Heart right ventricle (tissue), 16 donors: ENCODE measurements at regions not wholly inside any gene's neighbourhood (a gene's known extent, or its start where the extent isn't known, plus 50 kb on each side); places are given as distances from the start of the nearest gene placed in this dataset.

Experiments
- ATAC-seq, 8 donors: fragments of 200-7000 bp; cut with Tn5 transposase; one replicate each; pipeline ENCODE4 v1.9.1; 2020; ENCODE audit warnings: mild to moderate bottlenecking in 8 of 8, moderate library complexity in 8 of 8, moderate number of reproducible peaks in 1 of 8
- DNase-seq, 2 donors: peaks; one replicate each; pipeline ENCODE4 v3.0.0-alpha.2; 2020
- H3K27ac ChIP-seq, 10 donors: fragments of 200-600 bp; sonication (generic) in 2 of 10; one replicate each; pipeline versions ENCODE4 v1.5.0 to v1.8.0; 2020 to 2022; ENCODE audit warnings: mild to moderate bottlenecking in 3 of 10
- H3K27me3 ChIP-seq, 7 donors: fragments of 200-600 bp; one replicate each; pipeline ENCODE4 v1.8.0; 2021 to 2022; ENCODE audit warnings: mild to moderate bottlenecking in 2 of 7
- H3K36me3 ChIP-seq, 9 donors: fragments of 200-600 bp; sonication (generic) in 1 of 9; one replicate each; pipeline versions ENCODE4 v1.5.0 to v1.8.0; 2020 to 2022; ENCODE audit warnings: mild to moderate bottlenecking in 2 of 9
- H3K4me1 ChIP-seq, 9 donors: fragments of 200-600 bp; sonication (generic) in 1 of 9; one replicate each; pipeline versions ENCODE4 v1.5.0 to v1.8.0; 2020 to 2022; ENCODE audit warnings: mild to moderate bottlenecking in 4 of 9
- H3K4me3 ChIP-seq, 10 donors: fragments of 200-600 bp; sonication (generic) in 2 of 10; one replicate each; pipeline versions ENCODE4 v1.5.0 to v1.8.0; 2020 to 2022; ENCODE audit warnings: mild to moderate bottlenecking in 7 of 10, moderate library complexity in 2 of 10
- H3K9me3 ChIP-seq, 11 donors: fragments of 200-600 bp in 10 of 11; sonication (generic) in 2 of 11; one replicate each; pipeline versions ENCODE4 v1.5.0 to v1.8.0; 2013 to 2022; ENCODE audit warnings: mild to moderate bottlenecking in 2 of 11, control low read depth in 1 of 11, moderate library complexity in 1 of 11
- CTCF ChIP-seq, 9 donors: fragments of 200-600 bp; sonication (generic) in 2 of 9; IDR thresholded peaks; one replicate each; pipeline versions ENCODE4 v1.5.0 to v1.8.0; 2021 to 2022; ENCODE audit warnings: antibody characterized with exemption in 9 of 9, mild to moderate bottlenecking in 5 of 9, moderate library complexity in 1 of 9
- WGBS, 2 donors: extraction: QIAGEN DNeasy Blood & Tissue Kit; methylation state at CpG; one replicate each; pipeline ENCODE4 v1.1.7; 2013; ENCODE audit warnings: inconsistent platforms in 1 of 2; 5-methylcytosine and 5-hydroxymethylcytosine counted together
- intact Hi-C, 10 donors: fragments of 100-400 bp; cut with DNase I; formaldehyde crosslinking; loops; one replicate each; pipeline versions ENCODE4 v1.11.1 to v1.14.2; 2022
- donor health status: Arrhythmogenic right ventricular cardiomyopathy.
- donor health status: ischemic (EF 13 %, LVEDD 7.1; RV severe dilation, severe dysfunction).
- donor health status: healthy with polysubstance abuse.
- donor health status: DM: no; HTN: yes; CAD: no.
- donor health status: DM: no; HTN: no; CAD: no.
- donor health status: ischemic (EF 25% LVEDD 6.9; RV normal size, moderate dysfunction).
- donor health status: ischemic (EF 25% LVEDD 5.7; RV mildly dilated, moderate dysfunction).
- donor health status: healthy.
- donor health status: DM: yes; HTN: yes; CAD: no.
- donor health status: Ischemic cardiomyopathy.
- donor health status: ischemic (EF 35%, LVEDD 5.7; RV mildly dilated, moderate dysfunction).
- donor health status: nonischemic (EF 11% LVEDD 7.7; RV severe dilation, severe dysfunction).
- donor health status: DM: yes; HTN: yes; CAD: no.
- donor health status: PGD.
- donor health status: ischemic (EF 29% LVEDD 5.4; RV normal size, mild dysfunction).
- donor health status: nonischemic (EF 23%, LVEDD 6.1; RV moderate dilation, normal function).

- Histone ChIP-seq H3K4me1 (peaks cover 0 to 26% (median 8%) of the 10 kb centered on the region in 9 donors), H3K36me3 (no peaks in the 10 kb centered on the region), H3K27ac (peak overlapping the region in 4 of 10 donors; percentile 7 to 15 (median 8)), H3K9me3 (no peaks in the 10 kb centered on the region), H3K4me3 (no peak overlapping the region), H3K27me3 (peaks cover 0 to 12% (median 3%) of the 10 kb centered on the region in 7 donors)
- DNase-seq (no peak), ATAC-seq (peak in 6 of 8 donors; percentile 26 to 53 (median 44))
- intact Hi-C loops = no loop called here
- TF ChIP-seq CTCF (IDR thresholded peaks at IDR 0.05) = no peak
- WGBS, 2 donors = 57 to 72% methylated on average over 8 of the region's 8 CpGs
These were observed 263.1 kb downstream of the MSX2 start for GRCh38 chr5:174987443-174988012.

- Histone ChIP-seq H3K36me3 (no peaks in the 10 kb centered on the region), H3K4me3 (no peak overlapping the region), H3K27me3 (peaks cover 0 to 12% (median 3%) of the 10 kb centered on the region in 7 donors), H3K9me3 (no peaks in the 10 kb centered on the region), H3K4me1 (peaks cover 0 to 8% (median 4%) of the 10 kb centered on the region in 9 donors), H3K27ac (no peak overlapping the region)
- 82 to 83% methylated on average over 5 of the region's 5 CpGs for WGBS, 2 donors
- ATAC-seq (no peak), DNase-seq (no peak)
- no peak for TF ChIP-seq CTCF (IDR thresholded peaks at IDR 0.05)
- intact Hi-C loops = no loop called here
These were observed 260.5 kb downstream of the MSX2 start for GRCh38 chr5:174984863-174985262.

- intact Hi-C loops = no loop called here
These were observed 258.1 kb downstream of the MSX2 start for GRCh38 chr5:174982485-174982884.

GRCh38 chr5:174981416-174981815, 257.0 kb downstream of the MSX2 start:
- no peaks in the 10 kb centered on the region for H3K4me1 ChIP-seq
- no peaks in the 10 kb centered on the region for H3K36me3 ChIP-seq
- WGBS, 2 donors = 37 to 44% methylated on average over 6 of the region's 6 CpGs
- no peak overlapping the region for H3K4me3 ChIP-seq
- H3K9me3 ChIP-seq = peaks cover 0 to 5% (median 0%) of the 10 kb centered on the region in 11 donors
- TF ChIP-seq CTCF (IDR thresholded peaks at IDR 0.05) = no peak
- intact Hi-C loops = no loop called here
- DNase-seq = no peak
- ATAC-seq = no peak
- peaks cover 0 to 17% (median 3%) of the 10 kb centered on the region in 7 donors for H3K27me3 ChIP-seq
- H3K27ac ChIP-seq = no peak overlapping the region

More at GRCh38 chr5:174982485-174982884, 258.1 kb downstream of the MSX2 start:
- TF ChIP-seq CTCF (IDR thresholded peaks at IDR 0.05) = no peak
- H3K9me3 ChIP-seq = peaks cover 0 to 5% (median 0%) of the 10 kb centered on the region in 11 donors
- H3K27me3 ChIP-seq = peaks cover 0 to 12% (median 3%) of the 10 kb centered on the region in 7 donors
- no peak overlapping the region for H3K27ac ChIP-seq
- peaks cover 0 to 6% (median 0%) of the 10 kb centered on the region in 9 donors for H3K4me1 ChIP-seq
- no peak overlapping the region for H3K4me3 ChIP-seq
- H3K36me3 ChIP-seq = no peaks in the 10 kb centered on the region
- DNase-seq (no peak), ATAC-seq (no peak)
- WGBS, 2 donors = 67 to 71% methylated on average over 2 of the region's 2 CpGs
